Bronchial epithelial cell (primary cell): ENCODE measurements at regions not wholly inside any gene's neighbourhood (a gene's known extent, or its start where the extent isn't known, plus 50 kb on each side); places are given as distances from the start of the nearest gene placed in this dataset.

Source experiments
- DNase-seq: peaks from one replicate; pipeline ENCODE4 v3.0.0-alpha.2; 2010; ENCODE audit warnings: low read depth
- FAIRE-seq: peaks from 2 replicates; lab custom pipeline; 2011; peaks lifted over from hg19 to GRCh38; lab: Jason Lieb, UNC
- H3K27me3 ChIP-seq: 2 replicates; pipeline ENCODE4 v1.5.1; 2011; ENCODE audit warnings: low read length; ENCODE audit not compliant: control insufficient read depth, insufficient read depth
- H3K36me3 ChIP-seq: 2 replicates; pipeline ENCODE4 v1.5.1; 2011; ENCODE audit warnings: low read length; ENCODE audit not compliant: control insufficient read depth, insufficient read depth
- H3K4me3 ChIP-seq: 2 replicates; pipeline ENCODE4 v1.5.1; 2011; ENCODE audit warnings: mild to moderate bottlenecking, low read depth, low read length, control low read depth
- TF ChIP-seq, protein P1 (sequence below): IDR thresholded peaks from 2 replicates; pipeline ENCODE4 v1.5.1; 2011; ENCODE audit warnings: mild to moderate bottlenecking, moderate library complexity, low read length, control low read depth, inconsistent platforms; ENCODE audit not compliant: insufficient read depth, severe bottlenecking

DNA sequence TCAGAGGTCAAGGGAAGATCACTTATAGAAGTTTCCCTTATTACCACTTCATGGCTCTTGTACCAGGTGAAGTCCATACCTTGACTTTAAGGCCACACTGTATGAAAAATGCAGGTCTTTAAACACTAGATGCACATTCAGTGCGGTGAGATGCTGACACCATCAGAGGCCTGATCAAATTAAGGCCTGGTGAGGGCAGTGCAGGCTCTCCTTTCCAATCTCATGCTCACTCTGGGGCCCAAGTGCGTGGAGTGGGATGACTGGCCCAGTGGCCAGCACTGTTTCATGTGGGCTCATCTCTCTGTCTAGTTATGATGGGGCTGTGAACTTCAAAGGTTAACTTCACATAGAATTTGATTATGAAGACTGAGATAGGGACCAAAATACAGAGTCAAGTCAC is 281.1 kb downstream of the SLC4A3 start:
- no peak overlapping the region for H3K4me3 ChIP-seq
- H3K27me3 ChIP-seq, result no peaks in the 10 kb centered on the region
- TF ChIP-seq, protein P1, sequence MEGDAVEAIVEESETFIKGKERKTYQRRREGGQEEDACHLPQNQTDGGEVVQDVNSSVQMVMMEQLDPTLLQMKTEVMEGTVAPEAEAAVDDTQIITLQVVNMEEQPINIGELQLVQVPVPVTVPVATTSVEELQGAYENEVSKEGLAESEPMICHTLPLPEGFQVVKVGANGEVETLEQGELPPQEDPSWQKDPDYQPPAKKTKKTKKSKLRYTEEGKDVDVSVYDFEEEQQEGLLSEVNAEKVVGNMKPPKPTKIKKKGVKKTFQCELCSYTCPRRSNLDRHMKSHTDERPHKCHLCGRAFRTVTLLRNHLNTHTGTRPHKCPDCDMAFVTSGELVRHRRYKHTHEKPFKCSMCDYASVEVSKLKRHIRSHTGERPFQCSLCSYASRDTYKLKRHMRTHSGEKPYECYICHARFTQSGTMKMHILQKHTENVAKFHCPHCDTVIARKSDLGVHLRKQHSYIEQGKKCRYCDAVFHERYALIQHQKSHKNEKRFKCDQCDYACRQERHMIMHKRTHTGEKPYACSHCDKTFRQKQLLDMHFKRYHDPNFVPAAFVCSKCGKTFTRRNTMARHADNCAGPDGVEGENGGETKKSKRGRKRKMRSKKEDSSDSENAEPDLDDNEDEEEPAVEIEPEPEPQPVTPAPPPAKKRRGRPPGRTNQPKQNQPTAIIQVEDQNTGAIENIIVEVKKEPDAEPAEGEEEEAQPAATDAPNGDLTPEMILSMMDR, result no peak
- FAIRE-seq, result no peak
- no peak for DNase-seq
- H3K36me3 ChIP-seq, result no peaks in the 10 kb centered on the region

DNA sequence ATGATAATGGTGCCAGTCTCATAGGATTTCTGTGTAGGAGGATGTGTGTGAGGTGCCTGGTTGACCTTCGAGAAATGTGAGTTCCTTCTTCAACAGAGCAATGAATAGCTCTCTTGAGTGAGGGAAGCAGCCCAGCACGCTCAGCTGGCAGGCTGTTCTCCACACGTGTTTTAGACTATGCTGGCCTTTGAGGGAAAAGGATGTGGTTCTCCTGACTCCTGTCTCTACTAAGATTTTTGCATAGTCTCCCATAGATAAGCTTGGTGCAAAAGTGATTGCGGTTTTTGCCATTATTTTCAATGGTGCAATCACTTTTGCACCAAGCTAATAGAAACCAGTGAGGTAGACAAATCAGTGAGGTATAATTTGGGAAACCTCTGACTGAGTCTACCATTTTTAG is 284.1 kb downstream of the SLC4A3 start:
- no peaks in the 10 kb centered on the region for H3K36me3 ChIP-seq
- no peaks in the 10 kb centered on the region for H3K27me3 ChIP-seq
- DNase-seq (no peak), FAIRE-seq (no peak)
- TF ChIP-seq, protein P1, result no peak
- H3K4me3 ChIP-seq, result no peak overlapping the region

DNA sequence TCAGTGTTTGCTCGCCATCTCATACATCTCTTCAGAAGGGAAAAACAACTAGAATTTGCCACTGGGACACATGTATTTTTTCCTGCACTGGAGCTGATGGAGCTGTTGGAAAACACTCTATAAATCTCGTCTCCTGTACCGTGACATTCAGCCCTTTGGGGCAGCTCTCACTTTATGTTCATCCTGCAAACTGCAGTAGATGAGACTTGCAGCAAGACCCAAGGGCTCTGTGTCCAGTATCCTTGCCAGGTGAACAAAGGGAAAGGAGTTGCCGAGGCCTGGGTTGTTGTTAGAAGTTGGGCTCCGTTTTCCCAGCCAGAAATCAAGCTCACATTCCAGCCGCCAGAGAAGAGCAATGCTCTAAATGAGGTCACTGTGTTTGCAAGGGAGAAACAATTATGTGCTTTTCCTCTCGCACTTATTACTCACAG is 285.1 kb downstream of the SLC4A3 start:
- TF ChIP-seq, protein P1, result no peak
- DNase-seq (peak; percentile 5), FAIRE-seq (peak; percentile 60)
- Histone ChIP-seq H3K27me3 (no peaks in the 10 kb centered on the region), H3K36me3 (no peaks in the 10 kb centered on the region), H3K4me3 (no peak overlapping the region)

DNA sequence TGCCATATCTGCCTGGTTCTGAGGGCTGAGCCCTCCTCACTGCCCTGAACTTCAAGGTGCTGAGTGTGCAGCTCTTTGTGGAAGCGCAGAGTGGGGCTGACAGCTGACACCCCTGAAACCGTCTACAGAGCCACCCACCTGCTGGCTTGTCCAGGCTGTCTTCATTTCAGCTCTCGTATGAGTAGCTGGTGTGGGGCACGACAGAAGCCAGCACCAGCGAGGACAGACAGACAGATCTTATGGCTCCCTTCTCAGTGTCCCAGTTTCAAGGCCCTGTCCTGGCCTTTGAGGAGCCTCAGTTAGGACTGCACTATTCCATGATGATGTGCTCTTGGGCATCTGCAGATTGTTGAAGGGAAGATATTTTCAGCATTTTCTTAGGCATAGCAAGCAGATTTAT is 287.1 kb downstream of the SLC4A3 start:
- no peaks in the 10 kb centered on the region for H3K27me3 ChIP-seq
- FAIRE-seq (no peak), DNase-seq (no peak)
- no peaks in the 10 kb centered on the region for H3K36me3 ChIP-seq
- H3K4me3 ChIP-seq, result no peak overlapping the region
- TF ChIP-seq, protein P1, result no peak

DNA sequence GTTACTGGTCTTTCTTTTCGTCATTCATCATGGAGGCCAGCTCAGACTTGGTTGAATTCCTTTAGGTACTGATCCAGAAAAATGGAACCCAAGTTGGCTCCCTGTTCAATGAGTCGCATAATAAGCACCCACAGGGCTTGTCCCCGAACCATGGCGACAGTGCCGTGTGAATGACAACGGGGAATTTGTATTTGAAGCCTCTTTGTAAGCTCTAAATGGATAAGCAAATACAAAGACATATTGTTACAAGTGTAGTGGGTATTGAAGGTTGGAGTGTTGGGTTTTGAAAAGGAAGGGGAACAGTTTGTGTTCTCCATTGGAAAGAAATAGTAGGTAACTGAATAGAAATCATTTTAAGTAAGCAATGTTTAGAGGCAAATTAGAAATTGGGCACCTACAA is 288.9 kb downstream of the SLC4A3 start:
- Histone ChIP-seq H3K27me3 (no peaks in the 10 kb centered on the region), H3K36me3 (no peaks in the 10 kb centered on the region), H3K4me3 (no peak overlapping the region)
- FAIRE-seq, result no peak
- DNase-seq, result no peak
- TF ChIP-seq, protein P1, result no peak

DNA sequence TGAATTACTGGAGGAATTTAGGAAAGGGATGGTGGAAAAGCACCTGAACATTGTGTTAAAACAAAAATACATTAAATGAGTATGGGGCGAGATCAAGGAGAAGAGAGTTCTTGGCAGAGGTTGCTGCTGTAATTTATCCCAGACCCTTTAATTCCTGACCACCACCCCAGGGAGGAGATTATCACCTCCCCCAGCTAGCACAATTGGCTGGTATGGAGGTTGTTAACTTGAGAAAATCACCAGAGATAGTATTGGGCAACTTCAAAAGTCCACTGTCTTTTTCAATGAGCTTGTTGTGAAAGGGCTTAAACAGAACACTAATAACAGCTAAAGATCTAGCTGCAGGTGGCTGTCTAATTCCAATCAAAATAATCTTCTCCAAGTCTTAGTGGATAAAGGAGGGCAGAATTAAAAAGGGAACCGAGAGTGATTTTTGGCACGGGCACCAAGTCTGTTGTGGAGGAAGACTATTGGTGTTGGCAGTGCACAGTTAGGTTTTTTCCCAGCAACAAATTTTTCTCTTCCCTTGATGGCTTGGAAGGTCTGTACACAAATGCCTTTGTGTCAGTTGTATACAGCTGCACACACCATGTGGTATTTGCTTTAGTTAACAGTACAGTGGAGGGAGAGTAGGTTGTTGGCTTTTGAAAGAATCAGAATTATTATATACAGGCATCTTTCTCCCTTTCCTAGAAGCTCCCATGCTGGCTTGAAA is 289.5 kb downstream of the SLC4A3 start:
- DNase-seq, result no peak
- Histone ChIP-seq H3K4me3 (no peak overlapping the region), H3K27me3 (no peaks in the 10 kb centered on the region), H3K36me3 (no peaks in the 10 kb centered on the region)
- TF ChIP-seq, protein P1, result no peak
- no peak for FAIRE-seq
